AML-193 (cell line): ENCODE measurements at regions not wholly inside any gene's neighbourhood (a gene's known extent, or its start where the extent isn't known, plus 50 kb on each side); places are given as distances from the start of the nearest gene placed in this dataset.

Experiments used
- DNase-seq, 2 experiments: peaks; one replicate each; lab custom pipeline; 2025; lab: John Stamatoyannopoulos, UW

GRCh38 chr1:22264464-22265341, 121.8 kb upstream of the WNT4 start:
- no peak for DNase-seq

GRCh38 chr1:22266141-22266540, 123.2 kb upstream of the WNT4 start:
- DNase-seq = no peak

- no peak for DNase-seq
Measured at GRCh38 chr1:22267413-22268175, 124.7 kb upstream of the WNT4 start.

- DNase-seq = no peak
Measured at GRCh38 chr1:22268327-22268726, 125.4 kb upstream of the WNT4 start.

- DNase-seq = no peak
Measured at GRCh38 chr1:22271847-22272801, 129.2 kb upstream of the WNT4 start.

GRCh38 chr1:22273686-22274681, 131.1 kb upstream of the WNT4 start:
- no peak for DNase-seq

GRCh38 chr1:22275167-22275566, 132.3 kb upstream of the WNT4 start:
- no peak for DNase-seq

GRCh38 chr1:22275626-22276395, 132.9 kb upstream of the WNT4 start:
- peak; percentile 5 to 24 for DNase-seq

- no peak for DNase-seq
Measured at GRCh38 chr1:22276396-22276748, 133.5 kb upstream of the WNT4 start.

GRCh38 chr1:22277662-22278061, 134.8 kb upstream of the WNT4 start:
- DNase-seq = no peak

GRCh38 chr1:22279735-22280134, 136.8 kb upstream of the WNT4 start:
- DNase-seq = no peak

- no peak for DNase-seq
Measured at GRCh38 chr1:22280526-22280925, 137.6 kb upstream of the WNT4 start.

GRCh38 chr1:22281521-22282363, 138.8 kb upstream of the WNT4 start:
- DNase-seq = no peak

- DNase-seq = no peak
Measured at GRCh38 chr1:22282364-22282995, 139.6 kb upstream of the WNT4 start.

GRCh38 chr1:22283596-22283995, 140.7 kb upstream of the WNT4 start:
- no peak for DNase-seq

- no peak for DNase-seq
Measured at GRCh38 chr1:22284236-22284635, 141.3 kb upstream of the WNT4 start.

GRCh38 chr1:22284906-22285548, 142.1 kb upstream of the WNT4 start:
- DNase-seq = no peak
